Hematopoietic multipotent progenitor cell treated with erythropoietin and hydrocortisone succinate and interleukin-3 and kit ligand, for 17 days (in vitro differentiated cells): ENCODE measurements at regions not wholly inside any gene's neighbourhood (a gene's known extent, or its start where the extent isn't known, plus 50 kb on each side); places are given as distances from the start of the nearest gene placed in this dataset.
A peak's percentile ranks its signal among the peaks of the same experiment; 100 is the strongest.
"Not testable (repeated sequence)": the region's sequence is repeated elsewhere in the genome, so short reads cannot be mapped to it uniquely, and the experiment has no call there.

Source experiments
- DNase-seq: peaks from one replicate; pipeline ENCODE4 v3.0.0-alpha.2; 2015; ENCODE audit warnings: low spot score

- DNase-seq, result no peak
Observed at GRCh38 chrX:69431420-69431819, 72.7 kb upstream of the NALF2 start.

GRCh38 chrX:69430785-69431184 lies 73.3 kb upstream of the NALF2 start:
- no peak for DNase-seq

GRCh38 chrX:69429339-69430015 lies 74.6 kb upstream of the NALF2 start:
- no peak for DNase-seq

- no peak for DNase-seq
Observed at GRCh38 chrX:69428216-69428615, 75.9 kb upstream of the NALF2 start.

- DNase-seq, result no peak
Observed at GRCh38 chrX:69424910-69425309, 79.2 kb upstream of the NALF2 start.

GRCh38 chrX:69424161-69424560 lies 80.0 kb upstream of the NALF2 start:
- DNase-seq, result no peak

GRCh38 chrX:69422208-69422607 lies 81.9 kb upstream of the NALF2 start:
- DNase-seq, result not testable (repeated sequence)

GRCh38 chrX:69415698-69416097 lies 88.4 kb upstream of the NALF2 start:
- DNase-seq, result no peak

- no peak for DNase-seq
Observed at GRCh38 chrX:69412661-69413060, 91.5 kb upstream of the NALF2 start.

- DNase-seq, result no peak
Observed at GRCh38 chrX:69398881-69399280, 105.2 kb upstream of the NALF2 start.

GRCh38 chrX:69396916-69397315 lies 107.2 kb upstream of the NALF2 start:
- no peak for DNase-seq

GRCh38 chrX:69395306-69395705 lies 108.8 kb upstream of the NALF2 start:
- DNase-seq, result no peak

GRCh38 chrX:69389101-69389501 lies 115.0 kb upstream of the NALF2 start:
- DNase-seq, result no peak

GRCh38 chrX:69388526-69388925 lies 115.6 kb upstream of the NALF2 start:
- no peak for DNase-seq

- peak; percentile 4 for DNase-seq
Observed at GRCh38 chrX:69387567-69388487, 116.3 kb upstream of the NALF2 start.

GRCh38 chrX:69386681-69387080 lies 117.4 kb upstream of the NALF2 start:
- no peak for DNase-seq

GRCh38 chrX:69379412-69379811 lies 124.7 kb upstream of the NALF2 start:
- DNase-seq, result no peak

GRCh38 chrX:69374569-69374968 lies 129.6 kb upstream of the NALF2 start:
- DNase-seq, result no peak

GRCh38 chrX:69372435-69372834 lies 131.7 kb upstream of the NALF2 start:
- DNase-seq, result no peak

GRCh38 chrX:69371159-69371558 lies 133.0 kb upstream of the NALF2 start:
- DNase-seq, result no peak

- DNase-seq, result no peak
Observed at GRCh38 chrX:69369999-69370398, 134.1 kb upstream of the NALF2 start.

- DNase-seq, result no peak
Observed at GRCh38 chrX:69366183-69366582, 137.9 kb upstream of the NALF2 start.

GRCh38 chrX:69365755-69366154 lies 138.4 kb upstream of the NALF2 start:
- DNase-seq, result no peak
